Prostate gland (tissue), 2 donors: ENCODE measurements at regions not wholly inside any gene's neighbourhood (a gene's known extent, or its start where the extent isn't known, plus 50 kb on each side); places are given as distances from the start of the nearest gene placed in this dataset.

Experiments used
- DNase-seq: peaks from one replicate; pipeline ENCODE4 v3.0.0-alpha.2; 2019; ENCODE audit warnings: low spot score
- H3K27ac ChIP-seq, 2 donors: fragments of 200-600 bp; sonication (generic); 2 replicates each; pipeline ENCODE4 v1.5.1; 2017 to 2019
- H3K27me3 ChIP-seq: fragments of 200-600 bp; sonication (generic); replicated peaks from 2 replicates; pipeline ENCODE4 v1.5.1; 2019; ENCODE audit not compliant: insufficient read depth
- H3K36me3 ChIP-seq, 2 donors: fragments of 200-600 bp; sonication (generic); 1 replicate in 1 of 2; 2 replicates in 1 of 2; pipeline versions ENCODE4 v1.5.1 to v1.8.1; 2017 to 2019
- H3K4me1 ChIP-seq: fragments of 200-600 bp; sonication (generic); replicated peaks from 2 replicates; pipeline ENCODE4 v1.5.1; 2019
- H3K4me3 ChIP-seq, 2 donors: fragments of 200-600 bp; sonication (generic); 2 replicates each; pipeline ENCODE4 v1.5.1; 2017 to 2019
- H3K9me3 ChIP-seq: fragments of 200-600 bp; sonication (generic); 2 replicates; pipeline ENCODE4 v1.5.1; 2017
- POLR2A ChIP-seq: fragments of 450-650 bp; IDR thresholded peaks from one replicate; pipeline ENCODE4 v1.6.1; 2016; ENCODE audit warnings: antibody characterized with exemption, mild to moderate bottlenecking
- POLR2AphosphoS5 ChIP-seq: sonication (generic); formaldehyde crosslinking; IDR thresholded peaks from one replicate; pipeline ENCODE4 v1.6.1; 2017; ENCODE audit warnings: antibody characterized with exemption
- WGBS: methylation state at CpG from one replicate; pipeline ENCODE4 v1.1.5; 2018; 5-methylcytosine and 5-hydroxymethylcytosine counted together
- intact Hi-C: fragments of 100-400 bp; cut with DNase I; formaldehyde crosslinking; loops from one replicate; pipeline ENCODE4 v1.14.2; 2022
- TF ChIP-seq, protein P1 (sequence below), 4 experiments: fragments of 200-600 bp in 2 of 4; fragments of 450-650 bp in 2 of 4; sonication (generic) in 2 of 4; IDR thresholded peaks; 1 replicate in 3 of 4; 2 replicates in 1 of 4; pipeline ENCODE4 v1.5.1; 2016 to 2019; ENCODE audit warnings: antibody characterized with exemption in 4 of 4, mild to moderate bottlenecking in 2 of 4, moderate library complexity in 2 of 4

DNA sequence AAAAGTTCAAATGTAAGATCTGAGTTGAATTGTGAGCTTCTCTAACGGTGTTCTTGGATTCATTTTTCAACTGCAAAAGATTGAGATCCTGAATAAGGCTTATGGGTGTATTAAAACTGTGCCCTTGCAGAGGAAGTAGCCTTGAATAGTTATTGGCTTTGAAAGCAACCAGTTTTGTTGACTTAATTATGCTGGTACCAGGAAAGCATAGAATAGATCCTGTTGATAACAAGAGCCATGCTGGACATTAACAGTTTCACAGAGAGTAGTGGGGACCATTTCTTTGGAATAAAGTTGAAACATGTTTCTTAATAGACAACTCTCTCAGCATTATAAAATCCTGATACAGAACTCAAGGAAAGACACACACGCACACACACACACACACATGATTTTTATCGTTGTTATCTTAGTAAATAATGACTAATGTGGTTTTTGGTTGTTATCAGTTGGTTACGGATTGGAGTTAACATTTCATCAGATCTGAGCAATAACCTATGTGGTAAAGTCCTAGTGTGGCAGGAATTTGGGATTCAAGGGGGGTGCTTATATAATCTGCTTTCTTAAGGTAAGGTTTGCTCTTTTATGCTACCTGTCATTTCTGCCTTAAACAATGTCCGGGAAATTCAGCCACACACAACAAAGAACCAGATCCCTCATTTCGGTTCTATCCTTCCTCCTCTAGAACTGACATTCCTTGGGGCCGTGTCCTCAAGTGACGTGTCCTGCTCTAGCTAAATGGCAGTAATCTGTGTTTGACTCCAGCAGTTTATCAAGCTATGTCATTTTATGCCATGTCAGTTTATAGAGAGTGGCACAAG lies 330.9 kb downstream of the CHRM3 start:
- 55% methylated on average over 8 of the region's 8 CpGs for WGBS
- Histone ChIP-seq H3K4me3 (no peak overlapping the region), H3K4me1 (no peaks in the 10 kb centered on the region), H3K27me3 (no peaks in the 10 kb centered on the region), H3K9me3 (no peaks in the 10 kb centered on the region), H3K27ac (no peak overlapping the region), H3K36me3 (no peaks in the 10 kb centered on the region)
- intact Hi-C loops: no loop called here
- TF ChIP-seq, protein P1, sequence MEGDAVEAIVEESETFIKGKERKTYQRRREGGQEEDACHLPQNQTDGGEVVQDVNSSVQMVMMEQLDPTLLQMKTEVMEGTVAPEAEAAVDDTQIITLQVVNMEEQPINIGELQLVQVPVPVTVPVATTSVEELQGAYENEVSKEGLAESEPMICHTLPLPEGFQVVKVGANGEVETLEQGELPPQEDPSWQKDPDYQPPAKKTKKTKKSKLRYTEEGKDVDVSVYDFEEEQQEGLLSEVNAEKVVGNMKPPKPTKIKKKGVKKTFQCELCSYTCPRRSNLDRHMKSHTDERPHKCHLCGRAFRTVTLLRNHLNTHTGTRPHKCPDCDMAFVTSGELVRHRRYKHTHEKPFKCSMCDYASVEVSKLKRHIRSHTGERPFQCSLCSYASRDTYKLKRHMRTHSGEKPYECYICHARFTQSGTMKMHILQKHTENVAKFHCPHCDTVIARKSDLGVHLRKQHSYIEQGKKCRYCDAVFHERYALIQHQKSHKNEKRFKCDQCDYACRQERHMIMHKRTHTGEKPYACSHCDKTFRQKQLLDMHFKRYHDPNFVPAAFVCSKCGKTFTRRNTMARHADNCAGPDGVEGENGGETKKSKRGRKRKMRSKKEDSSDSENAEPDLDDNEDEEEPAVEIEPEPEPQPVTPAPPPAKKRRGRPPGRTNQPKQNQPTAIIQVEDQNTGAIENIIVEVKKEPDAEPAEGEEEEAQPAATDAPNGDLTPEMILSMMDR (IDR thresholded peaks at IDR 0.05): no peak
- TF ChIP-seq POLR2AphosphoS5: peak; percentile 8
- no peak for DNase-seq

DNA sequence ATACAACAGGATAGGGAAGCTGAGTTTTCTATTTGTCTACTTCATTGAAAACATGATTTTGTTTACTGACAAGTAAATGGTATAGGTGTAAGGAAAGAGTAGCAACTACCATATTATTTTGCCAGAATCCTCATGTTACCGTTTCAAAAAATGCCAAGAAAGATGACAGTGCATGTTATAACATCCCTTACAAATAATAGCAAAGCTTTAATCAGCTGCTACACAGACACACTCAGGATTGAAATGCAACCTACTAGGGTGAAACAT lies 331.5 kb downstream of the CHRM3 start:
- Histone ChIP-seq H3K4me1 (no peaks in the 10 kb centered on the region), H3K27me3 (no peaks in the 10 kb centered on the region), H3K36me3 (no peaks in the 10 kb centered on the region), H3K27ac (no peak overlapping the region), H3K9me3 (no peaks in the 10 kb centered on the region), H3K4me3 (no peak overlapping the region)
- 67% methylated on average over 1 of the region's 1 CpG for WGBS
- DNase-seq: no peak
- TF ChIP-seq, protein P1 (IDR thresholded peaks at IDR 0.05): no peak
- TF ChIP-seq POLR2A: no peak
- TF ChIP-seq POLR2AphosphoS5: no peak
- intact Hi-C loops: no loop called here

DNA sequence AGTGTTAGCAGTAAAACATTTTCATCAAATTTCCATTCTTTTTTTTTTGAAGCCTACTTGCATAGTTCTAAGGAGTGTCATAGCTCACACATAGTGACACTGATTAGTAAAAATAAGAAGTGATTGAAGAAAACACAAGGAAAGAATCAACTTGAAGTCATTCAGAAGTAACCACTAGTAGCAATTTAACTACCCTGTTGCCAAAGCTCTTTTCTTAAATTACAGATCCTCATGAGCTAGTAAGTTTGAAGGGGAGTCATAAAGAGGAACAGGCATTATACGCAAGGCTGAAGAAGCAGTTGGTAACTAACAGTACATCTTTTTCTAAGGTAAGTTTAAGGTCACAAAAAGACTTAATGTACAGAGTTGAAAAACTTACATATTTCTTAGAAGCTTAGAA lies 332.2 kb downstream of the CHRM3 start:
- TF ChIP-seq POLR2A (no peak), POLR2AphosphoS5 (no peak)
- TF ChIP-seq, protein P1 (IDR thresholded peaks at IDR 0.05): no peak
- H3K36me3 ChIP-seq: no peaks in the 10 kb centered on the region
- no peaks in the 10 kb centered on the region for H3K4me1 ChIP-seq
- no peak for DNase-seq
- H3K9me3 ChIP-seq: no peaks in the 10 kb centered on the region
- intact Hi-C loops: no loop called here
- H3K4me3 ChIP-seq: no peak overlapping the region
- H3K27me3 ChIP-seq: no peaks in the 10 kb centered on the region
- 94% methylated on average over 1 of the region's 1 CpG for whole genome bisulfite sequencing
- no peak overlapping the region for H3K27ac ChIP-seq

DNA sequence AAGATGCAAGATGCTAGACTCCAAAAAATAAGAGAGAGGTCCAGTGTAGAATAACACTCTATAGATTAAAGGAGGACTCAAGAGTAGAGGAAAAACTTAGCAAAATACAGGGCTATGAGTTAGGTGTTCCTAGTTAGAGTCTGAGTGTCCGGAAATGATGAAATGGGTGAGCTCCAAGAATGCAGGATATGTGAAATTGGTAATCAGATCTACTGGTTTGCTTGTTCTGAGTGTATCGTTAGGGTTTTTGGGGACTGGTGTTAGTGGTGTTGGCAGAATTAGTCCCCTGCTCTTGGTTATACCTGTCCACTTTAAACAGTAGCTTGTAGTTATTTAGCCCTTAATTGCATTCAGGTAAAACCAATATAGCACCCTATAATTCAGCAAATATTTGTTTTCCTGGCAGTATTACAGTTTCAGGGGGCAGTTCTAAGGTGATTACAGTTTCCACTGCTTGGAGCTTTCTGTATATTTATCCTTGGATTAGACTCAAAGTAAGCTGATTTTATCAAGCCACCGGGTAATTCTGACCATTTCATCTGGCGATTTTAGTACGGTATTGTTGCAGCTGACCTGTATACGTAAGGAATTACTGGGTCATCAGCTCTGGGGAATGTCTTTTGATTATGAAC lies 332.7 kb downstream of the CHRM3 start:
- WGBS: 48% methylated on average over 6 of the region's 6 CpGs
- Histone ChIP-seq H3K27ac (no peak overlapping the region), H3K36me3 (no peaks in the 10 kb centered on the region), H3K9me3 (no peaks in the 10 kb centered on the region), H3K4me3 (no peak overlapping the region), H3K27me3 (no peaks in the 10 kb centered on the region), H3K4me1 (no peaks in the 10 kb centered on the region)
- intact Hi-C loops: no loop called here
- TF ChIP-seq, protein P1 (IDR thresholded peaks at IDR 0.05): no peak
- no peak for TF ChIP-seq POLR2AphosphoS5
- no peak for DNase-seq
